Smooth muscle cell (in vitro differentiated cells): ENCODE measurements at regions not wholly inside any gene's neighbourhood (a gene's known extent, or its start where the extent isn't known, plus 50 kb on each side); places are given as distances from the start of the nearest gene placed in this dataset.

Source experiments
- DNase-seq: peaks from one replicate; lab custom pipeline; 2025; ENCODE audit not compliant: unreplicated experiment; lab: John Stamatoyannopoulos, UW
- H2AFZ ChIP-seq: fragments of 200-600 bp; sonication (generic); 2 replicates; pipeline ENCODE4 v1.6.0; 2016; ENCODE audit warnings: antibody characterized with exemption, low read depth, mild to moderate bottlenecking
- H3F3A ChIP-seq: fragments of 200-600 bp; sonication (generic); 2 replicates; pipeline ENCODE4 v1.6.0; 2017; ENCODE audit warnings: antibody characterized with exemption, low read depth
- H3K27ac ChIP-seq: fragments of 200-600 bp; sonication (generic); 2 replicates; pipeline ENCODE4 v1.5.1; 2016; ENCODE audit warnings: low read depth, mild to moderate bottlenecking
- H3K27me3 ChIP-seq: fragments of 200-600 bp; sonication (generic); 2 replicates; pipeline ENCODE4 v1.6.1; 2016; ENCODE audit warnings: low read depth, mild to moderate bottlenecking
- H3K36me3 ChIP-seq: fragments of 200-600 bp; sonication (generic); 2 replicates; pipeline ENCODE4 v1.5.1; 2016; ENCODE audit warnings: low read depth
- H3K4me1 ChIP-seq: fragments of 200-600 bp; sonication (generic); 2 replicates; pipeline ENCODE4 v1.5.1; 2016; ENCODE audit warnings: low read depth
- H3K4me2 ChIP-seq: fragments of 200-600 bp; sonication (generic); 2 replicates; pipeline ENCODE4 v1.6.0; 2016; ENCODE audit warnings: mild to moderate bottlenecking
- H3K4me3 ChIP-seq: fragments of 200-600 bp; sonication (generic); 2 replicates; pipeline ENCODE4 v1.5.1; 2016; ENCODE audit warnings: mild to moderate bottlenecking
- H3K79me2 ChIP-seq: fragments of 200-600 bp; sonication (generic); 2 replicates; pipeline ENCODE4 v1.6.0; 2016; ENCODE audit warnings: low read depth, mild to moderate bottlenecking
- H3K9ac ChIP-seq: fragments of 200-600 bp; sonication (generic); 2 replicates; pipeline ENCODE4 v1.6.0; 2016; ENCODE audit warnings: low read depth
- H3K9me3 ChIP-seq: fragments of 200-600 bp; sonication (generic); replicated peaks from 2 replicates; pipeline ENCODE4 v1.5.1; 2016; ENCODE audit warnings: low read depth
- H4K20me1 ChIP-seq: fragments of 200-600 bp; sonication (generic); 2 replicates; pipeline ENCODE4 v1.6.0; 2016; ENCODE audit warnings: low read depth
- WGBS: methylation state at CpG from one replicate; pipeline ENCODE4 v1.1.7; 2016; ENCODE audit warnings: low lambda C conversion rate; 5-methylcytosine and 5-hydroxymethylcytosine counted together
- TF ChIP-seq, protein P1 (sequence below): fragments of 200-600 bp; sonication (generic); IDR thresholded peaks from 2 replicates; pipeline ENCODE4 v1.5.1; 2017; ENCODE audit warnings: borderline replicate concordance, mild to moderate bottlenecking, antibody characterized with exemption; ENCODE audit not compliant: insufficient read depth, poor library complexity, severe bottlenecking

DNA sequence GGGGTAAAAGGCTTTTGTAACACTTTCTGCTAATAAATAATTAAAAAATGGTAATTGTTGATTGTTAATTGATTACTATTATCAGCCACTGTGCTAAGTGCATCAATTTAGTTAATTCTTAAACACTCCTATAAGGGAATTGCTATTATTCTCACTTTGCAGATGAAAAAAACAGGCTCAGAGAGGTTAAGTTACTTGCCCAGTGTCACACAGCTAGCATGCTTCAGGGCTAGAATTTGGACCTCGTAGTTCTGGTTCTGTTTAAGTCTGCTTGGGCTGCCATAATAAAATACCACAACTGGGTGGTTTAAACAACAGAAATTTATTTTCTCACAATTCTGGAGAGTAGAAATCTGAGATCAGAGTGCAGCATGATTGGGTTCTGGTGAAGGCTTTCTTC, 164.8 kb upstream of the TBX18 start:
- Histone ChIP-seq H3K9me3 (no peaks in the 10 kb centered on the region), H3K4me1 (no peaks in the 10 kb centered on the region), H4K20me1 (no peaks in the 10 kb centered on the region), H2AFZ (no peak overlapping the region), H3K36me3 (no peaks in the 10 kb centered on the region), H3K27me3 (peaks cover 9% of the 10 kb centered on the region), H3K4me3 (no peak overlapping the region), H3K4me2 (no peak overlapping the region), H3F3A (no peaks in the 10 kb centered on the region), H3K27ac (no peak overlapping the region), H3K79me2 (no peaks in the 10 kb centered on the region), H3K9ac (no peak overlapping the region)
- TF ChIP-seq, protein P1, sequence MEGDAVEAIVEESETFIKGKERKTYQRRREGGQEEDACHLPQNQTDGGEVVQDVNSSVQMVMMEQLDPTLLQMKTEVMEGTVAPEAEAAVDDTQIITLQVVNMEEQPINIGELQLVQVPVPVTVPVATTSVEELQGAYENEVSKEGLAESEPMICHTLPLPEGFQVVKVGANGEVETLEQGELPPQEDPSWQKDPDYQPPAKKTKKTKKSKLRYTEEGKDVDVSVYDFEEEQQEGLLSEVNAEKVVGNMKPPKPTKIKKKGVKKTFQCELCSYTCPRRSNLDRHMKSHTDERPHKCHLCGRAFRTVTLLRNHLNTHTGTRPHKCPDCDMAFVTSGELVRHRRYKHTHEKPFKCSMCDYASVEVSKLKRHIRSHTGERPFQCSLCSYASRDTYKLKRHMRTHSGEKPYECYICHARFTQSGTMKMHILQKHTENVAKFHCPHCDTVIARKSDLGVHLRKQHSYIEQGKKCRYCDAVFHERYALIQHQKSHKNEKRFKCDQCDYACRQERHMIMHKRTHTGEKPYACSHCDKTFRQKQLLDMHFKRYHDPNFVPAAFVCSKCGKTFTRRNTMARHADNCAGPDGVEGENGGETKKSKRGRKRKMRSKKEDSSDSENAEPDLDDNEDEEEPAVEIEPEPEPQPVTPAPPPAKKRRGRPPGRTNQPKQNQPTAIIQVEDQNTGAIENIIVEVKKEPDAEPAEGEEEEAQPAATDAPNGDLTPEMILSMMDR, result no peak
- DNase-seq, result no peak
- 84% methylated on average over 1 of the region's 1 CpG for WGBS

DNA sequence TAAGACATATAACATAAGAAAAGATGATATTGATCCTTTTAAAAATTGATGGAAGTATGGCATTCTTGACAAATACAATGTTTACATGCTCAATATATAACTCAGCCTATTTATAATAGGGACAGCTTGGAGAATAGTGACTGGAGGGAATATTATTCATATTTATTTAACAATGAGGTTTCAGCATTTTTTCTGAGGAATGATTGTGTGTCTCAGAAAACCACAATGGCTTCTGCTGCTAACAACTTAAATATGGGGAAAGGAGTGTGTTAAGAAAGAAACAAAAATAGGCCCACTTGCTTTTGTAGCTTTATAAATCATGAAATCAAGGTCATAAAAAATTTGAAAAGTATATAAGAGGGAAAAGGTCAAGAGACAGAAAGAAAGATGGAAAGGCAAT, 163.2 kb upstream of the TBX18 start:
- peaks cover 7% of the 10 kb centered on the region for H3K27me3 ChIP-seq
- no peak overlapping the region for H3K9ac ChIP-seq
- no peak overlapping the region for H3K4me2 ChIP-seq
- H3K36me3 ChIP-seq, result no peaks in the 10 kb centered on the region
- H3K9me3 ChIP-seq, result no peaks in the 10 kb centered on the region
- no peaks in the 10 kb centered on the region for H3K4me1 ChIP-seq
- no peaks in the 10 kb centered on the region for H3F3A ChIP-seq
- no peaks in the 10 kb centered on the region for H4K20me1 ChIP-seq
- no peak overlapping the region for H3K4me3 ChIP-seq
- H3K79me2 ChIP-seq, result no peaks in the 10 kb centered on the region
- H3K27ac ChIP-seq, result no peak overlapping the region
- H2AFZ ChIP-seq, result no peak overlapping the region
- DNase-seq, result no peak
- TF ChIP-seq, protein P1, result no peak

DNA sequence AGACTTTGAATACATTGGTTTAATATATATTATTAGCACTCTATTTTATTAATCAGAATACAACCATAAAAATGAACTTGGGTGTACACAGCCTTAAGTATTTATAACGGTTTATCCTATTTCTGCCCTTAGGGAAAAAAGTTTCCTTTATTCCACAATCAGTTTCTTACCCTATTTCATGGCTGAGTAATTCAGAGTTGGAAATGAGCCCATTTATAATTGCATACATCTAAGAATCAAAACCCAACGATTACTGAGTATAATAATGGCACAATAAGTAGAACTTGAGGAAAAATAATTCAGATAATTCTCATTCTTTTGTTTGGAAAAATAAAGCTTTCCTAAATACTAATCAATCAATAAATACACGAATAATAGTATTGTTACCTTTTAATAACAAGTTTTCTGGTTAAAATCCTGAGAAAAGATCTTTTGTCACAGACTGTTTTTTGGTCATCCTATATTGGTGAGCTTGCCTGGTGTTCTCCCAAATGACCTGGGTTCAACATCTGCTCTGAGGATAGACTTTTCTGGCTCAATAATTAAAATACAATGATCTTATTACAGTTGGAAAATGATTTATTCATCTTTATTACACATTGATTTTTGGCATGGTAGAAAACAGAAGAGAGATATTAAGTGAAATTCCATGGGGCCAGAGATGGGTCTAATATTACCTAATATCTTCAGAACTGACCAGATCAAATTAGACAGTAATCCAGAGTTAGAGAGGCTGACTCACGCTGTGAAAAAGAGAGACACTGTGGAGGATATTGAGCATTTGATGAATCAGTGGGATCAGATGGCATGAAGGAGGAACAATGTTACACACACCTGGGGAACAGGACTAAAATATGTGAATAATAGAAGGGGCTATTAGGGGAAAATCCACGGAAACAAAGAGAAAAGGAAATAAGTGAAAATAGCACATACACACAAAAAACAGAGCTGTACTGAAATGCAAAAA, 162.1 kb upstream of the TBX18 start:
- no peak overlapping the region for H3K9ac ChIP-seq
- no peak overlapping the region for H3K27ac ChIP-seq
- no peak overlapping the region for H2AFZ ChIP-seq
- H3K27me3 ChIP-seq, result peaks cover 7% of the 10 kb centered on the region
- no peak overlapping the region for H3K4me2 ChIP-seq
- H3K4me1 ChIP-seq, result no peaks in the 10 kb centered on the region
- no peaks in the 10 kb centered on the region for H3K79me2 ChIP-seq
- H3K36me3 ChIP-seq, result no peaks in the 10 kb centered on the region
- TF ChIP-seq, protein P1, result no peak
- no peaks in the 10 kb centered on the region for H3K9me3 ChIP-seq
- H3F3A ChIP-seq, result no peaks in the 10 kb centered on the region
- DNase-seq, result no peak
- H4K20me1 ChIP-seq, result no peaks in the 10 kb centered on the region
- no peak overlapping the region for H3K4me3 ChIP-seq
- 63% methylated on average over 5 of the region's 5 CpGs for WGBS

DNA sequence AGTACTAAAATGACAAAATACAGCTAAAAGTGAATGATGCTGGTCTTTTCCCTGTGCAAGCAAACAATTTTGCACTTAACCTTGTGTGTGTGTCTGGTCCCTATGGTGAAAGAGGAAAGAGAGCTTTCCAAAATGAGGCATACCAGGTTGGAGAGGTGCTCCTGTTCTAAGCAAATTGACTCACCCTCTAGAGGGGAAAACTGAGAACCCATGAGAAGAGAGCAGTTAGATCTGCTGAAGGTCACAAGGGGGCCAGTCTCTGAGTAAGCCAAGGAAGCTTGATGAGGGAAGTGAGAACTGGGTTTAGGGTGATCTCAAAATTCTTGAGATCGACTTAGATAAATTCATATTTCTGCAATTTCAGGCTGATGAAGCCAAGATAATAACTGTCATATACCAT, 157.5 kb upstream of the TBX18 start:
- no peak overlapping the region for H3K4me2 ChIP-seq
- H3F3A ChIP-seq, result no peaks in the 10 kb centered on the region
- H4K20me1 ChIP-seq, result no peaks in the 10 kb centered on the region
- 95% methylated on average over 1 of the region's 1 CpG for WGBS
- H3K4me1 ChIP-seq, result no peaks in the 10 kb centered on the region
- peaks cover 16% of the 10 kb centered on the region for H3K27me3 ChIP-seq
- no peak for DNase-seq
- H3K27ac ChIP-seq, result no peak overlapping the region
- TF ChIP-seq, protein P1, result no peak
- no peaks in the 10 kb centered on the region for H3K36me3 ChIP-seq
- H3K9me3 ChIP-seq, result no peaks in the 10 kb centered on the region
- H3K9ac ChIP-seq, result no peak overlapping the region
- no peak overlapping the region for H2AFZ ChIP-seq
- H3K79me2 ChIP-seq, result no peaks in the 10 kb centered on the region
- H3K4me3 ChIP-seq, result no peak overlapping the region
